HG02870 (cell line): ENCODE measurements at regions not wholly inside any gene's neighbourhood (a gene's known extent, or its start where the extent isn't known, plus 50 kb on each side); places are given as distances from the start of the nearest gene placed in this dataset.
"Not testable (repeated sequence)": the region's sequence is repeated elsewhere in the genome, so short reads cannot be mapped to it uniquely, and the experiment has no call there.

Experiments
- ATAC-seq: cut with Tn5 transposase; IDR thresholded peaks from one replicate; pipeline ENCODE4 v1.9.1; 2021; ENCODE audit warnings: mild to moderate bottlenecking, moderate library complexity; ENCODE audit not compliant: unreplicated experiment

DNA sequence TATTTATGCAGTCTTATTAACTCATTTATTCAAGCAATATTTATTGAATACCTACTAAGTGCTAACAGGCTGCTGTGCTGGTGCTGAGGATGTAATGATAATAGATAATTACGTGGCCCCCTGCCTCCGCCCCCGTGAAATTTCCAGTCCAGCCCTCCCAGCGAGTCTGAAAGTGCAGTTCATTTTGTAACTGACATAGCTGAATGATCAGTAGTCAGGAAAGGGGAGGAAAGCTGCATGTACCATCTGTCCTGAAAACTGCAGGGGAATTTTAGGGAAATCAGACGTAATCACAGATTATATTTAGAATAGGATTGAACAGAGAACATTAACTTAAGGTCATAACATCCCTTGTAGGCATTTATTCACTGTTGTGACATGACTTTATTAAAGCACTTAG, 736.8 kb downstream of the MCTP2 start:
- ATAC-seq: no peak

DNA sequence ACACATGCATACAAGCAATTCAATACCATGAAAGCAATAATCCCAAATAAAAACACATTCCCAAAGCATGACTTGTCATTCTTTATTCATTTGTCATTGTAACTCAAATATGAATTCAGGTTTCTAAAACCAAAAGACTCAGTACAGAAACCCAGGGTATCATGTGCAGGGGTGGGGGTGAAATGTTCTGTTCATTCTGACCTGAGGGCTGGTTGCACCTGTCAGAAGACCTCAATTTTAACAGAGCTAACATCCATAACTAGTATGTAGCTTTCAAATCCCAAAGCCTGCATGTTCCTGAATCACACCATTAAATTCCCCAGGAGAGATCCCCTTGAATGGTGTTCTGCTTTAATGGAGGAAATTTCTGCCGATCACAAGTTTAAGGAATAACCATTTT, 738.7 kb downstream of the MCTP2 start:
- no peak for ATAC-seq

DNA sequence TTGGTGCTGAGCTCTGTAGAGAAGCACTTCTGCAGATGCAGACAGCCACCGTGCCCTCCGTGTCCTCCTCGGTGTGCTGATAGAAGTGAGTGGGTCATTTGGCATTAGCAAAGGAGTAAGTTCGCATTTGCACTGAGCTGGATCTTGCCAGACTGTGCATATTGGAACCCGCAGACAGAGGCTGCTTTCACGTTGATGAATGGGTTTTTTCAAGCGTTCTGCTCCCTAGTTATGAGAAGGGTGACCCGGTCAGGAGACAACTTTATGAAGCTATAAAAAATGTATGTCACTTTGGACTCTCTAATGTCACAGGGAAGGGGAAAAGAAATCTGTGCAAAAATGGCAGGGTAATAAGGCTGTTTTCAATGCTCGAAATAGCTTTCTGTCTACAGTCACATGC, 739.4 kb downstream of the MCTP2 start:
- no peak for ATAC-seq

GRCh38 chr15:94972314-94972713, 741.0 kb downstream of the MCTP2 start:
- ATAC-seq: no peak

DNA sequence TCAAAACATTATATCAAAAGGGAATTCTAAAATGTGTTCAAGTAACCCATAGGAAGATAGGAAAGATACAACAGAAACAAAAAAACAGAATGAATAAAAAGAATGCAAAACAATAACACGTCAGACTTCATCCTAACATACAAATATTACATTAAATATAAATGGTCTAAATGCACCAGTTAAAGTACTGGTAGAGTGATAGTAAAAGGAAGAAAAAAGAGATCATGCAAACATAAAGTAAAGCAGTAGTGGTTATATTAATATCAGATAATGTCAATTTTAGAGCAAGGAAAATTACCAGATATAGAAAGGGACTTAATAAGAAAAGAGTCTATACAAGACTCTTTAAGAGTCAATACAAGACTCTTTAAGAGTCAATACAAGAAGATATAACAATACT, 755.7 kb downstream of the MCTP2 start:
- no peak for ATAC-seq

- ATAC-seq: no peak
These were observed 760.4 kb downstream of the MCTP2 start for GRCh38 chr15:94991718-94992117.

DNA sequence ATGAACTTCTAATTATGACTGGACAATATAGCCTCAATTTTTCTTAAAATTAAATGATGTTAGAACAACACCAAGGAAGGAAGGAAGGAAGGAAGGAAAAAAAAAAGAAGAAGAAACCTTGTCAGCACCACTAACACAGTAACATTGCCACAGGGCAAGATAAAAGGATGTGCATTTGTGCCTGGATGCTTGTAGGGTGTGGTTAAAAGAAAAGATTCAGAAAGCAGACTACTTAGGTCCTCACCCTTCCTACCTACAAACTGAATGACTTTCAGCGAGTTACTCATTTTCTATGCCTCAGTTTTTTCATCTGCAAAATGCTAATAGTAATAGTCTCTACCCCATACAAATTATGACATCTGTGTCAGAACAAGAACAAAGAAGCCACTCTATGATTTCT, 778.3 kb downstream of the MCTP2 start:
- no peak for ATAC-seq

- no peak for ATAC-seq
These were observed 782.0 kb downstream of the MCTP2 start for GRCh38 chr15:95013381-95013780.

GRCh38 chr15:95016511-95017229, 785.3 kb downstream of the MCTP2 start:
- ATAC-seq: no peak

DNA sequence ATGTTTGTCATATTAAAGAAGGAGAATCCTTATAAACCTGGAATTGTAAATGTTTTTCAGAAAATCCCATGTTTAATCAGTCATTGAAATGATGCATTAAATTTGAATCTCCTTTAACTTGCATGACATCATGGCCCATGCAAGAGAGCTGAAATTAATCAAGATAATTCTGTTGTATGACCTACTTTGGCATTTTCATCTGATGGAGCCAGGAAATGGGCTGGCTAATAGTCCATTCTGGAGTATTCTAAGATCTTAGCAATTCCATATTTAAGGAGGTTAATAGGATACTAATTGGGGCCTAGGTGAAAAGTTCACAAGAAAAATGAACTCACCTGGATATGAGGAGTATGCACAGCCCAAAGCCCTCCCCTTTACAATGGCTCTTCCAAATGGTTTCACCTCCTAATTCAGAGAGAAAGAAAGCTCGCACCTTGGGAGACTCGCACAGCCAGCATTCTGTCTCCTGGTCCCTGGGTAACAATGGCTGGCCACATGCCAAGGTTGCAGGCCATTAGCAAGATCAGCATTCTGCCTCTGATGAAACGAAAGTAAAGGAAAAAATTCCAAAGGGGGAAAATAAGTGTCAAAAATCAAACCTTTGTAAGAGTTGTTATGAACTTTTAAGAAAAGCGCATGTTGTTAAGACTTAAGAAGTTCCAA, 786.4 kb downstream of the MCTP2 start:
- ATAC-seq: no peak

DNA sequence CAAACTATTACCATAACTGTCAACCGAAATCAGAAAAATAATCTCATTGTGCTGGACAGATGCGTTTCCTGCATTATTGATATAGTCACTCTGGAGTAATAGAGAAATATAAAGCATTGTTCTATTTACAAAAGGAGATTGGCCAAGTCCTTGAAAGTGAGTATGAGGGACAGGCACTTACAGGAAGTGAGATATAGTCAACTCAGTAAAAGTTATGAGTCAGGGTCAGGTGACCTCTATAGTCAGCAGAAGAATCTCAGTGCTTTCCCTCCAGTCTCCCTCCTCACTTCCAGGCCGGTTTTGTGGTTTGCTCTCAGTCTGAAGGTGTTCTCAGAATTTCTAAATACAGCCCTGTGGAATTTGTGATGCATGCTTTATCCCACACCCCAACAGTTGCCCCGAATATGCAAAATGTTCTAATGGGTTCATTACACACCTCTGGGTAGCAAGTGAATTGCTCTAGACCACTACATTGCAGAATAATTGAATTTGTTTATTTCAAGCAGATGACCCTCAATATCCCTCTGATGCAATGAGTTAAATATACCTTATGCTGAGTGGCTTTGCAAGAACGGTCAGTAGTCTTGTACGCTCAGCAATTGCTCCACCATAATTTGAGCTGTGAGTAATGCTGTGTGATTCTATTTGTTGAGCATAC, 787.7 kb downstream of the MCTP2 start:
- ATAC-seq: peak; percentile 61

- ATAC-seq: no peak
These were observed 788.5 kb downstream of the MCTP2 start for GRCh38 chr15:95019907-95020306.

- ATAC-seq: no peak
These were observed 790.5 kb downstream of the MCTP2 start for GRCh38 chr15:95021816-95022215.

- ATAC-seq: no peak
These were observed 793.0 kb downstream of the MCTP2 start for GRCh38 chr15:95024351-95024750.

GRCh38 chr15:95025924-95026728, 794.8 kb downstream of the MCTP2 start:
- ATAC-seq: no peak

- ATAC-seq: no peak
These were observed 796.6 kb downstream of the MCTP2 start for GRCh38 chr15:95027981-95028380.

DNA sequence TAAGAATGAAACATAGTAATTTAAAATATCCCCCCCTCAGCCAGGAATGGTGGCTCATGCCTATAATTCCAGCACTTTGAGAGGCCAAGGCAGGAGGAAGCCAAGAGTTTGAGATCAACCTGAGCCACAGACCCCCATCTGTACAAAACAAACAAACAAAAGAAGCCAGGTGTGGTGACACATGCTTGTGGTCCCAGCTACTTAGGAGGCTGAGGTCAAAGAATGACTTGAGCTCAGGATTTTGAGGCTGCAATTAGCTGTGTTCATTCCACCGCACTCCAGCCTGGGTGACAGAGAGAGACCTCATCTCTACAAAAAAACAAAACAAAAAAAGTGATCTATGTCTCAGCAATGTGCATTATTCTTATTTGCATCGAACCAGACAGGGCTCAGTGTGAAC, 800.8 kb downstream of the MCTP2 start:
- no peak for ATAC-seq

DNA sequence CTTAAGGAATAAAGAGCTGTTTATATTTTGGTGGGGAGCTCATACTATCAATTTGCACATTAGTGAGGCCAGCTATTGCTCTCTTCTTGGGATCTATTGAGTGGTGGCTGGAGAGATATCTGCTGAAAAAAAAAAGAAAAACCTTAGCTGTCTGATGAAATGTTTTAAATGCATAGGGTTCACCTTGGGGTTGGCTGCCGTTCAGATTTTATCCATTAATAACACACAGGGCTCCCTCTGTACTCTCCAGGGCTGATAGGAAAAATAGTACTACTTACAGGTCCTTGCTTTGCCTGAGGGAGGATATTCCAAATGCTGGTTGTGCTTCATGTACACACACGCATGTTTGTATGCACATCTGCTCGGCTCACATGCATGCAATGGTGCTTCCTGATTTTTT, 803.7 kb downstream of the MCTP2 start:
- no peak for ATAC-seq

- ATAC-seq: no peak
These were observed 809.9 kb downstream of the MCTP2 start for GRCh38 chr15:95041297-95041696.

- ATAC-seq: not testable (repeated sequence)
These were observed 812.0 kb downstream of the MCTP2 start for GRCh38 chr15:95043236-95043932.

DNA sequence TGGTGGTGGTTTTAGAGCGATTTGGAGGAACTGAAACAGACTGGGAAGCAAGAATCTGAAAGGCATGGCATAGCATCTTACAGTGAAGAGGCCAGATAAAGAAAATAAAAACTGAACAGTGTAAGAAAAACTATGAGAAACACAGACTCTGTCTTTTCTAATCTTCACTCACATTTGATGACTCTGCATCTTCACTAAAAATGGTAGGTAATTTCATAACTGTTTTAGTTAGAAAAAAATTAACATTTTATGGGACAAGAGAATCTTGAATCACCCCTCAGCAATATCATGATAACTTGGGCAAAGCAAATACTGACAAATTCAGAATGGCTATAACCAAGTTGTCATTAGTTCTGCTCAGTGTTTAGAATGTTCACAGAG, 812.6 kb downstream of the MCTP2 start:
- ATAC-seq: no peak
